ENCODE measurements at regions not wholly inside any gene's neighbourhood (a gene's known extent, or its start where the extent isn't known, plus 50 kb on each side); places are given as distances from the start of the nearest gene placed in this dataset.

- no peak for TF ChIP-seq YY1 (IDR thresholded peaks at IDR 0.05; ENCODE audit: insufficient read depth, insufficient read length)
- no peak for TF ChIP-seq SUZ12 (IDR thresholded peaks at IDR 0.05; ENCODE audit: extremely low read depth, insufficient read depth, insufficient read length)
These were observed 566.7 kb upstream of the NEGR1 start for GRCh38 chr1:72848997-72849396.

Data from NT2/D1 (cell line).